ENCODE measurements at regions not wholly inside any gene's neighbourhood (a gene's known extent, or its start where the extent isn't known, plus 50 kb on each side); places are given as distances from the start of the nearest gene placed in this dataset.

DNA sequence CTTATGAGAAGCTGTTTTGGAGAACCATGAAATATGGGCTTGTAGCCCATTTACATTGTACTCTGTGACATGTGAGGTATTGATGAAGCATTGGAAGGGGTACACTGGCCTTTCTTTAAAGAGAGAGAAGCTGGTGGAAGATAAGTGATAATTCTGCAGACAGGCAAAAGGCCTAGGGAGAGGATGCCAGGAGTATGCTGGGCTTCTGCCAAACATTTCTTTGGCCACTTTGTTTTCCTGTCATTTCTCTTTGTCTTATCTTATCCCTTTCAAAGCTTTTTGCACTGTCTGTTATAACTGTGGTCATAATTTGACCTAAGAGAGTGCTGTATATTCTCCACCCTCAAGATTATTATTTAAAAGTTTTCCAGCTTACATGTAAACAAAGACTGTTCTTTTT lies 109.6 kb upstream of the SEMA6D start:
- no peak for DNase-seq

DNA sequence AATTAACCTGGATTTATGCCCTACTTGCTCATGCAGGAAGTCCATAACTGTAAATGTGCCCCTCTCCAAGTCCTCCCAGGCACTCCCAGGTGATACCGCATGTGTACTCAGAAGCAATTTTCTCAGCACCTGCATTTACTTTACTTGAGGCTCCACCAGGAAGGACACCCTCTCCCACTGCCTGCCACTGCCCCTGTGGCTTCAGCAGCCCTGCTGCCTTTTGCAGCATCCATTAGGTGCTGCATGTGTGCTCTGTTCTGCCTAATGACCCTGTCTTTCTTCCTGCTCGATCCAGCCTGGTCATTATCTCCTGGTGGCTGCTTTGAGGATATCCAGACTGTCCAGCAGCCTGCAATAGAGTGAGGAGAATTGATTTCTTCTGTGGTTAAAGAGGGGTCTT lies 107.6 kb upstream of the SEMA6D start:
- no peak for DNase-seq

DNA sequence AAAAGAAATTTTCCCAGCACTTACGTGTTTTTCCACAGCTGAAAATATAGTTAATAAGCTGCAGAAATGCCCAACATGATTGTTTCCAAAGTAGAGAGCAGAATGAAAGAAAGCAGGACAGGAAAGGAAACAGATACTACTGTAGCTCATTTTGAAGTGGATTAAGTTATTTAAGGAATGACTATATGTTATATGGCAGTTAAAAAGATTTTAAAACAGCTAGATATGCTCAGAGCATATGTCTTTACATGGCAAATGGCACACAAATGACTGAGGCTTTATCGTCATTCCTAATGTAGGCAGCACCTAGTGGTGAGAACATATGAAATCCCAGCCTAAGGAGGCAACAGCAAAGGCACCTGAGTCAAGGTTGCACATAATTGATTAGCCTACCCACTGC lies 106.6 kb upstream of the SEMA6D start:
- DNase-seq = no peak

DNA sequence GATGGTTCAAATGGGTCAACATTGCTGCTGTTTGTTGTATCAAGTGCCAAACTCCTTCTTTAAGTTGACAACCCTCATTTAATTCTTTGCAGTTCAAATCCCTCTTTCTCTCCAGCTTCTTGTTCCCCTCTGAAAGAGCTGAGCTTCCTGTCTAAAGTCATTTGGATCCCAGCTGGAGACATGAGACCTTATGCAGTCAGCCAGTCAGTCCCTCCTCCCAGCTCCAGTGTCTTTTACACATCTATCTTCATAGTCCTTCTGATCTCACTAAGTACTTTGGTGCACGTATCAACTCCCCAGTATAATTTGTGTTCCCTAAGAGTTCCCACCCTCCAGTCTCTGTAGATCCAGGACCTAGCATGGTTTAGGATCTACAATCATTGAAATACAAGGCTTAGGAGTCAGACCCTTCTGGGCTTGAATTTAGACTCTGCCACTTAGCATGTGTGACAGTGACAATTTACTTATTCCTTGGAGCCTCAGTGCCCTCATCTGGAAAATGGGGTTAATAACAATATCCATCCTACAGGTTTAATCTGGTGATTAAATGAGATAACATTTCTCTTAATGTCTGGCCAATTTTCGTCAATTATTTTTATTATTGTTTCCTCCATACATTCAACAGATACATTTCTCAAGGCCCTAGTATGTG lies 102.8 kb upstream of the SEMA6D start:
- DNase-seq = no peak

DNA sequence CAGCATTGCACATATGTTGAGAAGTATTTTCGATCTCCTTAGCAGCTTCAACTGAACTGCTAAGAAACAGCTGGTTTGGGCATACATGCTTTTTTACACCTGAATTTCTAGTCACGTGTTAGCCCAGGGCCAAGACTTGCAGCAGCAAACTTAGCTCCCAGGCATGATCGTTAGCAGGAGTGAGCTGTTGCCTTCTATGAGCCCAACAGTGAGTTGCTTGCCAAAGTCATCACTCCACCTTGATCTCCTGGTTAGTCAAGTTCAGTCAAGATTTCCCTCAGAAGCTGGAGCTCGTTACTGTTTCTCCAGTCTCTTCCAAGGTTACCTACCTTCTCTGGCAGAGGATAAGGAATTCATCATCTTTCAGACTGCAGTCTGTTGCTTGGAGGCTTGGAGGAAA lies 100.4 kb upstream of the SEMA6D start:
- DNase-seq = no peak

DNA sequence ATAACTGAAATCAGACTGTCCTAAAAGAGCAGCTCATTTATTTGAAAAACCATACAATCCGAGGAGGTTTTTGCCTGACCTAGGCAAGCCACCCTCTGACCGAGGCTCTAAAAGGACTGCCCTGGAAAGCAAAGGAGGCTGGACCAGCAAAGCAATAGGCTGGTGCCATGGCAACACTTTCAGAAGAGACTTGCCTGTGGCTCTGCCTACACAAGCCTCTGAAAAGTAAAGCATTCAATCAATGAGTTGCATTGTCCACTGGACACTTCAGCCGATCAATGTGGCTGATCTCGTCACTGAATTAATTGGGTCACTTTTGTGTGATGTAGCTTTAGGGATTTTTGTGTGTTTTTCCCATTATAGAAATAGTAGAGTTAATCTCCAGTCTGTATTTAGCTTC lies 99.1 kb upstream of the SEMA6D start:
- DNase-seq = no peak

DNA sequence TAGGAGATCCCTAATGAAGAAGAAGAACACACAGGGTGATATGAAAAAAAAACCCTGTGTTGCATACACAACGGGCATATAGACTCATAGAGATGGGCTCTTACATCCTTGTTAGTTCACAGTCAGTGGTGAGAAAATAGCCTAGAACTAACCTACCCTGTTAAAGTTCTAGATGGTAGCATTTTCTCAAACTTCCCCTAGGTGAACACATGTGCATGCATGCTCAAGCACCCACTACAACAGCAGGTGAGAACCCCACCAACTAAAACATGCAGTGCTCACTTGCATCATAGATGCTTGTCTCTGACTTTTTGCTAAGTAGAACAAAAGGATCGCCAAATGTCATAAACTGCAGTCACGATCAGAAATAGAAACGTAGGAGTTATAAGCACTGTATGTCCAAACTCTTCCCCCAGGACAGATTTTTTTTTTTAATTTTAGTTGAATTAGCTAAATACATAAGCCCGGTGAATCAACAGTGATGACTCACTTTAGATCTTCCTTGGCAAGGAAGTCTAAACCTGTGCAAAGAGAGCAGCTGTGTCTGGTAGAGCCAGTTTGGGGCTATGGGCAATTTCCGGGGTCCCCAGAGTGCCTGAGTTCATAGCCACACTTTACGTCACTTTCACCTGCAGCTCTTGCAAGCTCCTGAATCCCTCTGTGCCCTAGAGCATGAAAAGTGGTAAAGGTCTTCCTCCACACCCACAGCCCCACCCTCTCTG lies 96.2 kb upstream of the SEMA6D start:
- DNase-seq = no peak

DNA sequence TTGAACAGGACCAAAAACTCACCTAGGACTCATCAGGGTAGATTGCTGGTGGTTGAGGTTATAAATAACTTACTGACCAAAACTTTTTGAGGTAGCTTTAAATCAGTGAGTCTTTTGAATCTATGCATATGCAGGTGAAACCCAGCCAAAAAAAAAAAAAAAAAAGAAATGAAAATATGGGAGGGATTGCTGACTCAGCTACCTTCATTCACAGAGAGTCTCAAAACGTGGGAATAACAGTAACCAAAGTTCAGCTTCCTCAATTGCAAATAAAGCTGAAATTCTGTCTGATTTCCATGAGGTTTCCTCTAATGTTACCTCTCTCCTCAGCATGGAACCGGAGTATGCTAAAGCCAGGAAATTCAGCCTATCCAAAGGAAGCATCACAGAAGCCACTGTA lies 95.2 kb upstream of the SEMA6D start:
- no peak for DNase-seq

DNA sequence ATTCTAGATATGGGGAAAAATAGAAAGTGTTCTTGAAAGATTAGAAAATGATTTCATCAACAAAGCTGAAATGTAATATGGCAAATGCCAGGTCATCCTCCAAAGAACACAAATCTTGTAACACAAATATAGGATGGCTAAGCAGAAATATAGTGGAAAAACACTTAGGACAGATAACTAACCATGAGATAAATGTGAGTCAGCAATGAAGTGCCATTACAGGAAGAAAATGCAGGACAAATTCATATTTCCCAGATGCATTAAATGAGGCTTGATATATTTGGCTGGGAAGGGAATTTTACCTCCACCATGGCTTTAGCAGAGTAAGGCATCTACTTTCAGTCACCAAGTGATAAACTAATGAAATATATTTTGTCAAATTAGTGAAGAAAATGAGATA lies 92.8 kb upstream of the SEMA6D start:
- no peak for DNase-seq

DNA sequence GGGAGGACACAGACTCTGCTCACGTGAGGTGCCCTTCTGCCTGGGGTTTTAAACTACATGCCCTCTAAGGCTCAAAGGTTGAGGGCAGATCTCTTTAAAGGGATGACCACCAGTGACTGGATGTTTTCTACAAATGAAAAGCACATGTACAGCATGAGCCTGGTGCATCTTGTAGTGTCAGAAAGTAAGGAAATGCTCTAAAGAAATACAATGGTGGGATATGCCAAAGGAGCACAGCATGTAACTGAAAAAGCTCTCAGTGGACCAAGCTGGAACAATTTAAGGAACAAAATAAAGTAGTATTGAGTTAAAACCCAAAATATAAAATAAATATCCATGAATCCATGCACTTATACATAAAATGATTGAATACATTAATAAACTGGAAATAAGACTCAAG lies 78.3 kb upstream of the SEMA6D start:
- DNase-seq = no peak

DNA sequence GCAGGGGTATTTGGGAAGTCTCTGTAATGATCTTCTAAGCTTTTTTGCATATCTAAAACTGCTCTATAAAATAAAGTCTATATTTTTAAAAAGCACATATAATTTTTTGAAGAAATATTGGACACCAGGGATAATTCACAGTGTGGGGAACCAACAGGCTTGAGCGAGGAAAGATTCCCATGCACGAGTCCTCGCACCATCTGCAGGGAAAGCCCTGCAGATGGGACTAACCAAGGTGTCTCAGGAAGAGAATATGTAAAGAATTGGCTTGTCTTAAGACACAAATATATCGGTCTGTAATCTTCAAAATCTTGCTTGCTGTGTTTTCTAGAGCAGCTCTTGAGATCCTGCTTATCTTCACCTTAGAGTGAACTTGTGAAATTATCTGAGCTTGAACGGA lies 77.2 kb upstream of the SEMA6D start:
- DNase-seq = no peak

DNA sequence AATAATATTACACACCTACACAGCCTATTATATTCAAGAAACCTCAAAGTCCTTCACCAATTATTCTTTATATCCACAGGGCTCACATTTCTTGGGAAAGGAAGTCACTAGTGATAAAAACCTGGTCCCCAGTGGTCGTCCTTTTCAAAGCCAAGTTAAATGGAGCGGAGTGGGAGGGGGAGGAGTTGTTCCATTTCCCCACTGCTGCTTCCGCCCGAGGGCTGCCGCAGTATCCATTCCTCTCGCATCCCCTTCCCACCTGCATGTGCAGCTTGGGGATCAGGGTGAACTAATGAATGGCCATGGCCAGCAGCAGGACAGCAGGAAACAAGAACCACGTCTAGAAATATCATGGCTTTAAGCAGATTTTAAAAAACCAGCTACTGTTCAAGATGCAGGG lies 76.4 kb upstream of the SEMA6D start:
- no peak for DNase-seq

DNA sequence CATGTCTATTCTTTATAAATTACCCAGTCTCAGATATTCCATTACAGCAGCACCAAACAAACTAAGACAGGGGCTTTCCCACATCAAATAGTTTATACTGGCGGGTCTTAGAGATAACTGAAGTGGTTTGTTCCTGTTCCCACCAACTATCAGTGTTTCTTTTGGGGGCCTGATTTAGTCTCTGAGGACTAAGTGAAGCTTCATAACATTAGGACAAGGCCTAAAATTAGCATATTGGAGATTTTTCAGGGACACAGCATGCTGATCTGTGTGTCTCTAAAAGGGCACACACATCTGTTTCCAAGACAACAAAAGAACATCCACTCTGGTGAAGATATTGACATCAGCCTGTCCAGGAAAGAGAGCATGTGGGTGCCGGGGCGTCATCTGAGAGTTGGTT lies 72.6 kb upstream of the SEMA6D start:
- no peak for DNase-seq

DNA sequence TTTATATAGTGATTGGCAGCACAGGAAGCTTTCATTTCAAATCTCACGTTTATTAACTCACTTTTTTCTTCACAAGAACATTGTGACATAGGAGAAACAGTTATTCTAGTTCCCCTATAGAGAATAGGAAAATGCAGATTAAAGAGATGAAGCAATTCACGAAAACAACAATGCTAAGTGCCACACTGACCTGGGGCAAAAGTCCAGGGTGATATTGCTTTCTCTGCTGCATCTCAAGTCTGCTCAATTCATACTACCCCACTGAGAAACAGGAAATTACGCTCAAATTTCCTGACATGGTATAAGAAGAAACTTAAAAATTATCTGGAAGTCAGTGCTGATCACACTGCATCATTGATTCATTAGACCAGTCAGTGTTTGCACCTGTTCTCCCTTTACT lies 66.7 kb upstream of the SEMA6D start:
- no peak for DNase-seq

DNA sequence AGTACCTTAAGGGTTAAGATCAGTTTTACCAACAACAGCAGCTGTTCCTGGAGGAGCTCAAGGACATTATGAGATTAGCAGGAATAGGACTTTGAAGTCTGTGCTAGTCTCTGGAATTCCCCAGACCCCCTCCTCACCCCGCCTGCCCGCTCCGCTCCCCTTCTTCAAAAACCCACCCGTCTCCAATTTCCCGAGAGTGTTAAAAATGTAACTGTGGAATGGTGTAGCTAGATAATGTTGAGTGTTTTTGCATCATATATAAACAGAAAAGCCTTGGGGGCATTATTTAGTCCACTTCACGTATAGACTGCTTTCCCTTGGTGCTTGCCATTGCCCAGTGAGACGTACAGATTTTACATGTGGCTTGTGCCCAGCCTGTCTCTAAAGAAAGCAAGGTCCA lies 65.0 kb upstream of the SEMA6D start:
- no peak for DNase-seq

DNA sequence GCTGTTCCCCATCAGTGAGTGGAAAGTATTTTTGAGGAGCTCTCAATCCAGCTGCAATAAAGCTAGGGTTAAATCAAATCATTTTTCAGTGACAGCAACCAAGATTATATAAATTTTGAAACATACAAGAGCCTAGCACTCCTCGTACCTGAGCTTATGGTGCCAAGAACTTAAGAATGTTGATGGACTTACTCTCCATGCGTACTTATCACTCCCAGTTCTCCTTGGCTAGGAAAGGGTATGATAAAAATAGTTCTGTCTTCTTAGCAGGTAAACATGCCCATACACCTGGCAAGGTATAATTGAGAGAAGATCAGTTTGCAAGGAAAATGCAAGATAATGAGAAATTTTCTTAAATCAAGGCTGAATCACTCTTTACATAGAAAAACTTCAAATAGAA lies 64.5 kb upstream of the SEMA6D start:
- no peak for DNase-seq

DNA sequence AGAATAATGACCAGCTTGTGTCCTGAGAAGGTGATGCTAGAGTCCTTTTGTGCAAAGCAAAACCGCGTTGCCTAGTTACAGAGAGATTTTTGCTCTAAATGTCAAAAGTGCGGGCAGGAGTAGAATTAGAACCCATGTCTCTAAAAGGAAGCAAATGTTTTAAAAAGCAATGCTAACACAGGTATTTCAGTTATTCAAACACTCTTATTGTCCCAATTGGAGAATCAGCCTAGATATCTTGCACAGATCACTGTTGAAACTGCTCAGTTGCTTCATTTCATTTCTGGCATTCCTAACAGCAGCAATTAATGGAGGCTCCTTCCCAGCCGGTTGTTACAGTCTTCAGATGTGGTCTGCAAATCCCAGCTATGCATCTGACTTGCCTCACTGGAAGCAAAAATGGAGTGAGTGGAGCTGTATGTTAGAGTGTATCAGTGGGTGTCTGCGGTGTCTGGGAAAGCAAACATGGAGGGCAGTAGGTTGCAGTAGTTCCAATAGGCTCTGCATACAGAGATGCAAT lies 55.6 kb upstream of the SEMA6D start:
- DNase-seq = no peak

DNA sequence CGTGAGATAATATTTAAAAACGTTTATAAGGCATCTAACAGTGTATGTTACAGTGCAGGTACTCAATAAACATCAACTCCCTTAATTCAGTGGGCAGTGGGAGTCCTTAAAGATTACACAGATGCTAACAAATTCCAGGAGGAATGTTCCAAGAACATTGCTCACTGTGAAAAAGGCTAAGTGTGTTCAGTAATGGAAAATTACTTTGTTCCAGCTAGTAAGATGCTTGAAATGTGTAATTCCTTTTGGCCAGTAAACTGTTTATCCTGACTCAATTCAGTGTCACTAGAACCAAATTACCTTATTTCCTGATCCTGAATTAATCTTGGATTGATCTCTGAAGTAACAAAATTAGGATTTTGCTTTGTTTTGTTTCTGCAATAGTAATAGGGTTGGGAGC lies 54.2 kb upstream of the SEMA6D start:
- no peak for DNase-seq

Measured in activated CD8-positive, alpha-beta memory T cell treated with anti-CD3 and anti-CD28 coated beads, Interleukin-2, amount 50 U/mL, for 4 hours (primary cell).